B cell (primary cell): ENCODE measurements at regions not wholly inside any gene's neighbourhood (a gene's known extent, or its start where the extent isn't known, plus 50 kb on each side); places are given as distances from the start of the nearest gene placed in this dataset.

Experiments used
- ATAC-seq: fragments of 200-7000 bp; cut with Tn5 transposase; one replicate; pipeline ENCODE4 v1.10.0; 2021; ENCODE audit warnings: low read depth, mild to moderate bottlenecking, moderate number of reproducible peaks, moderate library complexity
- CTCF ChIA-PET: fragments of 350-600 bp; sonication (Branson Sonifier 250); formaldehyde crosslinking; loops from one replicate; lab custom pipeline; 2021; ENCODE audit warnings: antibody characterized with exemption, inconsistent platforms; lab: Charles Lee
- POLR2A ChIA-PET: fragments of 350-600 bp; sonication (Branson Sonifier 250); formaldehyde crosslinking; loops from one replicate; lab custom pipeline; 2021; ENCODE audit warnings: antibody characterized with exemption; lab: Charles Lee
- DNase-seq: peaks from one replicate; pipeline ENCODE4 v3.0.0; 2013
- H2AFZ ChIP-seq: 2 replicates; pipeline ENCODE4 v1.6.1; 2012; ENCODE audit warnings: mild to moderate bottlenecking, low read depth, low read length; ENCODE audit not compliant: insufficient read depth, poor library complexity, severe bottlenecking
- H3K27ac ChIP-seq, 2 donors: 1 replicate in 1 of 2; 2 replicates in 1 of 2; pipeline ENCODE4 v1.5.1; 2012 to 2013; ENCODE audit warnings: low read length in 2 of 2, mild to moderate bottlenecking in 2 of 2, moderate library complexity in 1 of 2
- H3K27me3 ChIP-seq, 4 experiments: fragments of 200-600 bp in 1 of 4; sonication (generic) in 1 of 4; replicated peaks in 1 of 4; 1 replicate in 2 of 4; 2 replicates in 2 of 4; pipeline versions ENCODE4 v1.6.1 to v1.7.0; 2013 to 2016; ENCODE audit warnings: low read length in 3 of 4, mild to moderate bottlenecking in 2 of 4, mixed read lengths in 1 of 4, moderate library complexity in 1 of 4; ENCODE audit not compliant: insufficient read depth in 4 of 4, control insufficient read depth in 3 of 4; ENCODE audit errors: control extremely low read depth in 1 of 4
- H3K36me3 ChIP-seq, 2 experiments: replicated peaks in 1 of 2; 1 replicate in 1 of 2; 2 replicates in 1 of 2; pipeline versions ENCODE4 v1.6.1 to v1.7.1; 2013; ENCODE audit warnings: low read length in 1 of 2; ENCODE audit not compliant: insufficient read depth in 2 of 2, control insufficient read depth in 1 of 2; ENCODE audit errors: control extremely low read depth in 1 of 2, extremely low read depth in 1 of 2
- H3K4me1 ChIP-seq, 2 donors: fragments of 200-600 bp in 1 of 2; sonication (generic) in 1 of 2; 1 replicate in 1 of 2; 2 replicates in 1 of 2; pipeline versions ENCODE4 v1.5.1 to v1.6.1; 2013 to 2017; ENCODE audit warnings: low read length in 2 of 2; ENCODE audit not compliant: control insufficient read depth in 2 of 2, insufficient read depth in 2 of 2
- H3K4me2 ChIP-seq: replicated peaks from 2 replicates; pipeline ENCODE3; 2012; ENCODE audit warnings: mild to moderate bottlenecking, low read depth, low read length; ENCODE audit not compliant: poor library complexity, severe bottlenecking
- H3K4me3 ChIP-seq, 5 experiments: fragments of 200-600 bp in 1 of 5; sonication (generic) in 1 of 5; 1 replicate in 3 of 5; 2 replicates in 2 of 5; pipeline versions ENCODE4 v1.5.1 to v1.7.0; 2011 to 2016; ENCODE audit warnings: low read length in 4 of 5, mild to moderate bottlenecking in 4 of 5, low read depth in 2 of 5, control low read depth in 1 of 5, moderate library complexity in 1 of 5; ENCODE audit not compliant: insufficient read depth in 1 of 5; ENCODE audit errors: control extremely low read depth in 1 of 5, extremely low read depth in 1 of 5
- H3K79me2 ChIP-seq: fragments of 200-600 bp; sonication (generic); one replicate; pipeline ENCODE4 v1.6.0; 2016; ENCODE audit warnings: low read length; ENCODE audit not compliant: control insufficient read depth, insufficient read depth
- H3K9ac ChIP-seq: fragments of 200-600 bp; sonication (generic); 2 replicates; pipeline ENCODE4 v1.6.1; 2017; ENCODE audit warnings: mild to moderate bottlenecking, low read length, moderate library complexity
- H3K9me3 ChIP-seq, 3 donors: one replicate each; pipeline versions ENCODE4 v1.6.1 to v1.7.1; 2013; ENCODE audit warnings: low read length in 2 of 3; ENCODE audit not compliant: control insufficient read depth in 2 of 3, insufficient read depth in 1 of 3; ENCODE audit errors: control extremely low read depth in 1 of 3
- H4K20me1 ChIP-seq: 2 replicates; pipeline ENCODE4 v1.6.0; 2012; ENCODE audit warnings: mild to moderate bottlenecking, low read length; ENCODE audit not compliant: insufficient read depth, control insufficient read depth, poor library complexity, severe bottlenecking
- H3K27ac Mint-ChIP-seq: one replicate; pipeline ENCODE4 v1.8.0; 2021; ENCODE audit warnings: mixed read lengths
- H3K27me3 Mint-ChIP-seq: one replicate; pipeline ENCODE4 v1.8.0; 2021; ENCODE audit warnings: mixed read lengths
- H3K4me1 Mint-ChIP-seq: one replicate; pipeline ENCODE4 v1.8.0; 2021; ENCODE audit warnings: mixed read lengths
- H3K4me3 Mint-ChIP-seq: one replicate; pipeline ENCODE4 v1.8.0; 2021; ENCODE audit warnings: mixed read lengths
- H3K9me3 Mint-ChIP-seq: one replicate; pipeline ENCODE4 v1.8.0; 2022; ENCODE audit warnings: mixed read lengths; ENCODE audit not compliant: insufficient read depth
- CTCF ChIP-seq: fragments of 200-600 bp; IDR thresholded peaks from one replicate; pipeline ENCODE4 v1.8.0; 2022; ENCODE audit warnings: antibody characterized with exemption, mild to moderate bottlenecking
- EZH2 ChIP-seq: IDR thresholded peaks from 2 replicates; pipeline ENCODE4 v1.6.1; 2012; ENCODE audit warnings: borderline replicate concordance, low read depth, mild to moderate bottlenecking, moderate library complexity, low read length; ENCODE audit not compliant: insufficient read depth, poor library complexity, severe bottlenecking
- WGBS: methylation state at CpG from one replicate; pipeline ENCODE4 v1.1.5; 2013; ENCODE audit warnings: missing lambda C conversion rate; ENCODE audit not compliant: insufficient coverage; 5-methylcytosine and 5-hydroxymethylcytosine counted together
- intact Hi-C: fragments of 100-400 bp; cut with micrococcal nuclease; formaldehyde crosslinking; loops from one replicate; pipeline ENCODE4 v1.10.0; 2022

DNA sequence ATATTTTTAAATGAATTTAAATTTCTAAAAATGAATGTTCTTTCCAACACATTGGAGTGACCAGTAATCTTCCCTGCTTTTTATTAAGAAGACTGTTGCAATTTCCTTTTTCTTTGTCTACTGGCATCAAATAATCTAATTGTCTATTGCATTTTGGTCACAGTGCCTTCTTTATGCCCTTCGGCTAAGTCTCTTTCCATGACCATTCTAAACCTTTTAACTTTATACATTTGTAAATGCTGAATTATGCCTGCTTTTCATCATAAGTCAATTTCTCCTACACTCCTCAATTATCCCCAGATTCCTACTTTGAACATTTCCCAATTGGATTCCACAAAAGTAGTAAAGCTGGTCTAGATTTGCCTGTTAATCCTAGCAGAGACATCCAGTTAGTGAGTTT lies 69.1 kb upstream of the HSF2 start:
- no peak overlapping the region for H3K4me3 Mint-ChIP-seq
- ATAC-seq: no peak
- Histone ChIP-seq H3K4me1 (no peaks in the 10 kb centered on the region), H3K4me2 (no peak overlapping the region), H3K9me3 (no peaks in the 10 kb centered on the region), H3K27me3 (no peaks in the 10 kb centered on the region), H3K4me3 (no peak overlapping the region), H3K79me2 (no peaks in the 10 kb centered on the region), H3K27ac (no peak overlapping the region), H3K9ac (no peak overlapping the region), H4K20me1 (no peaks in the 10 kb centered on the region), H3K36me3 (no peaks in the 10 kb centered on the region), H2AFZ (no peak overlapping the region)
- peaks cover 3% of the 10 kb centered on the region for H3K27me3 Mint-ChIP-seq
- no CpG with 5 or more reads among the region's 1 CpG for WGBS
- no peaks in the 10 kb centered on the region for H3K4me1 Mint-ChIP-seq
- H3K9me3 Mint-ChIP-seq: no peaks in the 10 kb centered on the region
- TF ChIP-seq EZH2 (no peak), CTCF (no peak)
- no peak for DNase-seq
- intact Hi-C loops: no loop called here
- ChIA-PET CTCF (no interaction called here), POLR2A (no interaction called here)
- H3K27ac Mint-ChIP-seq: no peak overlapping the region

GRCh38 chr6:122337645-122338044 lies 61.8 kb upstream of the HSF2 start:
- H3K79me2 ChIP-seq: no peaks in the 10 kb centered on the region
- no peaks in the 10 kb centered on the region for H3K9me3 ChIP-seq
- H2AFZ ChIP-seq: no peak overlapping the region
- no CpG with 5 or more reads among the region's 3 CpGs for WGBS
- H3K9ac ChIP-seq: no peak overlapping the region
- H3K9me3 Mint-ChIP-seq: no peaks in the 10 kb centered on the region
- intact Hi-C loops: no loop called here
- ATAC-seq (no peak), DNase-seq (no peak)
- no peak overlapping the region for H3K27ac ChIP-seq
- no peaks in the 10 kb centered on the region for H3K36me3 ChIP-seq
- no peak overlapping the region for H3K4me2 ChIP-seq
- peaks cover 5% of the 10 kb centered on the region for H3K27me3 Mint-ChIP-seq
- ChIA-PET CTCF (no interaction called here), POLR2A (no interaction called here)
- H3K27ac Mint-ChIP-seq: no peak overlapping the region
- H3K4me3 ChIP-seq: no peak overlapping the region
- H4K20me1 ChIP-seq: no peaks in the 10 kb centered on the region
- no peaks in the 10 kb centered on the region for H3K27me3 ChIP-seq
- no peak overlapping the region for H3K4me3 Mint-ChIP-seq
- TF ChIP-seq EZH2 (no peak), CTCF (no peak)
- H3K4me1 Mint-ChIP-seq: no peaks in the 10 kb centered on the region
- H3K4me1 ChIP-seq: no peaks in the 10 kb centered on the region
